ENCODE measurements at regions not wholly inside any gene's neighbourhood (a gene's known extent, or its start where the extent isn't known, plus 50 kb on each side); places are given as distances from the start of the nearest gene placed in this dataset.
A peak's percentile ranks its signal among the peaks of the same experiment; 100 is the strongest.

DNA sequence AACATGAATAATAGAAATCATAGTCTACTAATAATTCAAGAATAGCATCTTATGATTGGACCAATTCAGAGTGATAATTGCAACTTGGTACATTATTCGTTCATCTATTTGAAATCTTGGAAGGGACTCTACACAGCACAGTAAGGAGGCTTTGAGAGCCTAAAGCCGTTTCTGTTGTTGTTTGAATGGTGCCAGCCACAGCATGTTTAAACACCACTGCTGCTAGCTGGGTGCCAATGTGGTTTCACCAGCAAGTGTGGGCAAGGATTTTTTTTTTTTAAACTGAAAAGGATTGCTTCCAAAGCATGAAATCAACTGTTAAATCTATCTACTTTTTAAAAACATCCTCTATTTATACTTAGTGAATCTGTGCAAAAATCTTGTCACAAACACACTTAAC, 253.9 kb upstream of the MAP3K1 start:
- DNase-seq (ENCODE audit: low read depth in 4 of 4, low spot score in 2 of 4) = no peak

DNA sequence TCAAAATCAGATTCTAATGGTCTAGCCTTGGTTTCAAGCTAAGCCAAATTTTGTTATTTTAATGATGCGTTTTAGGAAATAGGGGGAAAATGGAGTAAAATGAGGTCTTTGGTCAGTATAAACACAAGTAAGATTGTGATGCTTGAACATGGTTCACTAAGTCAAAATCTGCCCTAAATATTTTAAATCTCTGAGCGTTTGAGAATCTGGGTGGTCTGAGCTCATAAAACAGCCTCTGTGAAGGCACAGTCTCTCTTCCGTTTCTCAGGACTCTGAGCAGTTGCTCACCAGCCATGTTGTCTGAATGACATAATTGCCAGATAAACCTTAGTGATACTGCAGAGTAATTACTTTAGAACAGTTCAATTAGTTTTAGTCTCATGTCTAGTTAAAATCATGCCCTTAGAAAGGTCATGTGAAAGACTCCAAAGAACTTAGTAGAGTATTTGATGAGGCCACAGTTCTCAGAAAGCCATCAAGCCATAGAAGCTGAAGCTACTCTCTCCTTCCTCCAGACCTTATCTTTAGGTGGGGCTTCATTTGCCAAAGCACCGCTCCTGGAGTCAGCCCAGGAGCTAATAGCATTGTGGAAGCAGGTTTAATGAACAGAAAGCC, 257.1 kb upstream of the MAP3K1 start:
- DNase-seq (ENCODE audit: low read depth in 4 of 4, low spot score in 2 of 4) = no peak

DNA sequence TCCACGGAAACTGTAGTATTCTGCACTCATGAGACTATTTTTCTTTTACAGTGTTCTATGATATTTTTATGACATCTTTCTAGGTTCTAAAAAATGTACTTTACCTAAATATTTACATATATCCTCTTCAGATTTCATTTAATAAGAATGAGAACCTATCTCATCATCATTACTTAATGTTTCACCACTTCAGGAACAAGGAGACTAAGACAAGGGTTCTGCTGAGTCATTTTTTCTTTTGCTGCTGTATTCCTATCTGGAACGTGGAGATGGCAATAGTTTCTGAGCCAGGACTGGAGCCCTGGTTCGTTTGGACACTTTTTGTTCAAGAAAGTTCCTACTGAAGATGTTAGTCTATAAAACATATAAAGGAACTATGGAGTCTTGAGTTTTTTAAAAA, 258.2 kb upstream of the MAP3K1 start:
- DNase-seq (ENCODE audit: low read depth in 4 of 4, low spot score in 2 of 4) = no peak

DNA sequence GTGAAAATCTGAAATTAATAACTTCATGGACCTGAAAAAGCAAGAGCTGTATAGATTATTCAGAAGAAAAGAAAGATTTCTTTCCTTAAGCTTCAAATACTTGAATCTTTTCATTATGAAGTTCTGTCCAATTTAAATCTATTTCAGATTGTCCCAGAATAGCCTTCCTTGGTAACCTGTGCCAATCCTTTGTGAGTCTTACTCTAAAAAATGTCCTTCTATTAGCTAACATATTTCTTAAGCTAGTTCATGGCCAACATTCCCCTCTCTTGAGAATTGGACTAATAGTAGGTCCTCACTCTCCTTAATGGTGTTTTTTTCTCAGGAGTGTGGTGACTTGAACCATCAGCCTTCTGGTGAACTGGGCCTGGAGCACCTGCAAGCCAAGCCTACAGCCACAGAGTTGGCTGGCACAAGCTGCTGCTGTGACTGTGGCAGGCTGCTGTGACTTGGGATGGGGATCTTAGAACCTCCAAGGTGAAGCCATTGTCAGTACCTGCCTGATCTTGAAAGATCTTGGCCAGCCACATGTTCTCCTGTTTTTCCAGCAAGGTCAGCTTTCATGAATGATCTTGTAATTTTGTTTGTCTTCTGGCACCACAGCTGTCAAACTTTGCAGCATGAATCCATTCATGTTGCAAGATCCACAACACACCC, 262.6 kb upstream of the MAP3K1 start:
- DNase-seq (ENCODE audit: low read depth in 4 of 4, low spot score in 2 of 4) = no peak

DNA sequence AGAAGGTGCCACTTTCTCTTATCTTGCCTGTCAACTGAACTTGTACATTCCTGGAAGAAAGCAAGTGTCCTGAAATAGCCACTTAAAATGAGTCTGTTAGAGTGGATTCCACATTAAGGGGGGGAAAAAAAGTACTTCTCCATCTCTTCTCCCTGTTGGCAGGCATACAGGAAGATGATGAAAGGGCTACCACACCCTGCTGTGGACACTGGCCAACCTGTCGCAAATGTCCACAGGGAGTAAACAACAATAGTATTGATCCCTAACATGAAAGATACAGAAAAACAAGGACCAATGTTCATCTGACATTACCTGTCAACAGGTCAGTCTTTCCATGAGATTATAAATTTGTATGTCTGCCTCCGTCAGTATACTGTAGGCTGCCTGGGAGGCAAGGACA, 265.1 kb upstream of the MAP3K1 start:
- DNase-seq (ENCODE audit: low read depth in 4 of 4, low spot score in 2 of 4) = no peak

DNA sequence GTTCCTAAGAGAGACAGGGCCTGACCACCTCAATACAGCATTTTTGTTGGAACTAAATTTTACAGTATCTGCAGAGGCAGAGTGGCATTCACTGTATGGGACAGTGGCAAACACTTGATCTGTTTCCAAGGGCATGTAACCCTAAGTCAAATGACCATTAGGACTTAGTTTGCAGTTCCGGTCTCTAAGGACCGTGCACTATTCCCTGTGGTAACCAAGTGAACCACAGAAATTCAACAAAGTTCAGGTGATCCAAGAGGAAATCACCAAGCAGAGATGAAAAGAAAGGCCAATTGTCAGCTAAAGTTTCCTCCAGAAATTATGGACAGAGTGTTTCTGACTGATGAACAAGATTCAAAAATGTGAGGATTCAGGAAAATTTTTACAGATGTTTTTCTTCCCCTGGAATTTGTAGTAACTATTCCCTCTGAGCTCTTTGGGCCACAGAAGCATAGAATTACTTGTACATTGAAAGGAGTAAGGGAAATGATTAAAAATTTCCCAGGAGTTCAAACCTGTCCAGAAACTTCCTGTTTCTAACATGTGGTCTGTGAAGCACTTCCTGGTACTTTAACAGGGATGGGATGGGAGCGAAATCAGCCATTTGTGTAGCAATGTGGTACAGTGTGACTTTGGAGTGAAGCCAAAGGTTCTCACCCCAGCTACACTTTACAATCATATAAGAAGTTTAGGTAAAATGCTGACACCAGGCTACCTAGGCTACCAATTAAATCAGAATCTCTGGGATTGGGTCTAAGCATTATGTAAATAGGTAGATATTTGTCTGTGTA, 266.1 kb upstream of the MAP3K1 start:
- no peak for DNase-seq (ENCODE audit: low read depth in 4 of 4, low spot score in 2 of 4)

DNA sequence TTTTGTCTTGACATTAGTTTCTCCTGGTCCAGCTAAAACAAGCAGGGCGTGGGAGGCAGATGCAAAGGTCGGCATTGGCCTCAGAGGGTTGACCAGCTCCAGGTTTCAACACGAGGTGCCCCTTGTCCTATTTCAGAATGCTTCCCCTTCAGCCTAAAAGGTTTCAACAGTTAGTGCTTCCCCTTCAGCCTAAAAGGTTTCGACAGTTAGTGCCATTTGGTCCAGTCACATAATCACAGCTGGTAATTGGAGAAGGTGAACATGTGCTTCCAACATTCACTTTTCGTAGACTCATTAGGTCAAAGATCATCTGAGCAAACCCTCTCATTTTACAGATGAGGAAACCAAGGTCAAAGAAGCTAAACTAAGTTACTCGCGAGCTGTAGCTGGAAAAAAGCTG, 270.3 kb upstream of the MAP3K1 start:
- no peak for DNase-seq (ENCODE audit: low read depth in 4 of 4, low spot score in 2 of 4)

DNA sequence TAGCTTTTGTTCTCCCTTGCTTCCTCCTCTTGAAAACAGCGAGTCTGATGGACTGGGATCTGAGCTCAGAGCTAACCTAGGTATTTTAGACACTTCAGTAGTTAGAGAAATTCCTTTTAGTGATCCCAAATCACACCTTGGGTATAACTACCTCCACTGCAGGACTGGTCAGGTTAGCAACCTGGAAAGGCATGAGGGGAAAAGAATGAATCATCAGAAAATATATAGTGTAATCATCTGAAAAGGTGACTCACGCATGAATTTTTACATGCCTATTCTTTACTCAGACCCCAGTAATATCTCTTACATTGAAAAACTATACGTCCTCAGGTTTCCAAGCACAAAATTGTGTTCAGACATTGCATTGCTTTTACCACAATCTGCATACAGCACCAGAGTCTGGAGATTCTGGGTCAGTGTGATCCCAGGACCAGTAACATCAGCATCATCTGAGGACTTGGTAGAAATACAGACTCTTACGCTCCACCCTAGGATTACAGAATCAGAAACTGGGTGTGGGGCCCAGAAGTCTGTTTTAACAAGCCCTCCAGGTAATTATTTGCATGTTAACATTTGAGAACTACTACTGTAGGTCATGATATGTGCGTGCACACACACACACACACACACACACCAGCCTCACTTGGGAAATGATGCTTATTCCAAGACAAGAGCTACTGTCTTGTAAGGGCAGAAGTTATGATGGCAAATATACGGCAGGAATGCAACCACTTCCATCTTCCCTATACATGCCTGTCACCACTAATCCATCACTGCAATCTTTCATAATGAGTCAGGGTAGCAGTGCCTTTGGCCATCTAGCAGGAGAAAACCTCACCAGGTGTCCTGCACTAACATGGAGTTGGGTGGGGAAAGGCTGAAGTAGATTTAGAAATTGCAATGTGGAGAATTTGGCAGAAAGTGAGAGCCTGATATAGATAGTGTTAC, 271.6 kb upstream of the MAP3K1 start:
- no peak for DNase-seq (ENCODE audit: low read depth in 4 of 4, low spot score in 2 of 4)

DNA sequence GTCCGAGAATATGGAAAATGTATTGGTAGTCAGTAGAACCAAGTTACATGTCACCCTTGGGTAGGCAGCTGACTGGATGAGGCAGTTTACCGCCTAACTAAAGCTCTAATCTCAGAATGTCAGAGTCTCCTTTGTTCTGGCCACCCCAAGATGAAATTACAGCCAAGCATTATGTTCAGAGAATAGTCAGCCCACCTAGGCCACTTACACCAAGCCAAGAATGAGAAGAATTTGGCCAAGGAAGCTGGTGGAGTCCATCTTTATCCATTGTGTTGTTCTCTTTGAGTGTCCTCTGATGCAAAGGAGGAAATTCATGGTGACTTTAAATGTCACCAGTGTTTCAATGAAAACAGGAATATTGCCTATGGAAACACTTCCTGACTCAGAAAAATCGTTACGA, 275.1 kb upstream of the MAP3K1 start:
- DNase-seq (ENCODE audit: low read depth in 4 of 4, low spot score in 2 of 4) = no peak

DNA sequence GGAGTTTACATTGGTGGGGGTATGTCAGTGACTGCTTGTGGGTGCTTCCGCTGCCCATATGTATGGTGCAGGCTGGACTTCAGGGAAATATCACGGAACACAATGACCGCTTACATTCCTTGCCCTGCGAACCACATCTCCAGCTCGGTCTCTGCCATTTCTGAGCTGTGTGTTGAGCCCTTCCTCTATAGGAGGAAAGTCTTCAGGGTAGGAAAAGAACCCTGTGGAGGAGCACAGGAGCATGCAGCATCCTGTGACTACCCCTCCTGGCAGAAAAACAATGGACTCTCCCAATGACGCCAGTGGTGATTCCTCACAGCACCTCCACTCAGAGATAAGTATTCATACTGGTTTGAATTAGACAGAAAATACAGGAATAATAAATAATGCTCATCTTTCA, 276.8 kb upstream of the MAP3K1 start:
- DNase-seq (ENCODE audit: low read depth in 4 of 4, low spot score in 2 of 4) = no peak

DNA sequence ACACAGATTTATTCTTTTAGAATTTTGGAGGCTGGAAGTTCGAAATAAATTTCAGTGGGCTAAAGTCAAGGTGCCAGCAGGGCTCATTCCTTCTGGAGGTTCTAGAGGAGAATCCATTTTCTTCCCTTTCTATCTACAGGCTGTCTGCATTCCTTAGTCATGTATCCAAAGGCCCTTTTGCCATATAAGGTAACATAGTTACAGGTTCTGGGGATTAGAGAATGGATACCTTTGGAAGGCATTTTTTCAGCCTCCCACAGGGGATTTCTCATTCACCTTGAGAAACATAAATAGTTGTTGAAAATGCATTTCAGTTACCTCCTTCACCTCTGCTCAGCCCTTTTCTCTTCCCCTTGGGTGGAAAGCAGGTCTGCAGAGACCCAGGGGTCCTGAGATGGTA, 280.0 kb upstream of the MAP3K1 start:
- no peak for DNase-seq (ENCODE audit: low read depth in 4 of 4, low spot score in 2 of 4)

DNA sequence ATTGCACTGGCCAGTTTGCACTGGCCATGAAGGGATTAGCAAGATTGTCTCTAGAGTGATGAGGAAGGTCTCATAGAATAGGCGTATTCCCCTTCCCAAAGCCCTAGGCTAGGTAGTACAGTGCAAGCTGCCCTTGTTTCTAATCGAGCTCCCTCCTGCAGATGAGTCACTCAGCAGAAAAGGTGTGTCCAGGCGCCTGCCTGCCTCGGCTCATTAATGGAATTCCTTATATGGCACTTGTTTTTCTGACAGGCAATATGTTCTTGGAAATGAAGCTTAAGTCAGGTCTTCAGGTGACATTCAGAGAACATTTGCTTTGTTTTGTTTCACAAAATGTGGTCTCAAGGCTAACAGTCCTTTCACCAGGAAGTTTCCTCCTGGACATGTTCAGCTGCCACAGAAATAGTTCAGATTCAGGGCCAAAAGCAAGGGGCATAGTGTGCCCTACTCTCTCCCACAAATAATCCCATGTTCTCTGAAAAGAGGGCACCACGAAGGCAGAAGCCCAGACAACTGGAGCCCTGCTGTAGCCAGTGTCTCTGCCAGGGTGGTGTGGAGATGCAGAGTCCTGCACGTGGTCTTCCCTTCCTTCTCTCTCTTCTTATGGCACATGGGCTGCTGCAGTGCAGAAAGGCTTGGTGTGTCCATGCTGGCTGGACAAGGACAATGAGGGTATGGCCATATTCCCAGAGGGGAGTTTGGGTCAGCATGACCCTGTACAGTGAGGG, 281.1 kb upstream of the MAP3K1 start:
- no peak for DNase-seq (ENCODE audit: low read depth in 4 of 4, low spot score in 2 of 4)

DNA sequence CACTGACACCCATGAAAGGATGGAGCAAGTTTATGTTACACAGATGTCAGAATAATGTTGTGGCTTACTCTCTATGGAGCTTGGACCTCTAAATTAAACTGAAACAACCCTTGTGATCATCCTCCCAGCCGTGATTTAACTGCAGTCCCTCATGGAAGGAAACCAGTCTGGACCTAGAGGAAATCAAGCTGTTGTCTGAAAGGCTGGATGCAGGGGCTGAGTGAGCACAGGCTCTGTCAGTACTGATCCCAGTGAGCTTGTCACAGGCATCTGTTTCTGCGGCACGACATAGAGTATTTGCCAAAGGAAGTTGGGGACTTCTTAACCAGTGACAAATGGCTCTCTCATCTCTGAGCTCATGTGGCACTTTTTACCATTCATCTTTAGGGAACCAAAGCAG, 282.9 kb upstream of the MAP3K1 start:
- peak; percentile 68 to 80 (median 78) for DNase-seq (ENCODE audit: low read depth in 4 of 4, low spot score in 2 of 4)

DNA sequence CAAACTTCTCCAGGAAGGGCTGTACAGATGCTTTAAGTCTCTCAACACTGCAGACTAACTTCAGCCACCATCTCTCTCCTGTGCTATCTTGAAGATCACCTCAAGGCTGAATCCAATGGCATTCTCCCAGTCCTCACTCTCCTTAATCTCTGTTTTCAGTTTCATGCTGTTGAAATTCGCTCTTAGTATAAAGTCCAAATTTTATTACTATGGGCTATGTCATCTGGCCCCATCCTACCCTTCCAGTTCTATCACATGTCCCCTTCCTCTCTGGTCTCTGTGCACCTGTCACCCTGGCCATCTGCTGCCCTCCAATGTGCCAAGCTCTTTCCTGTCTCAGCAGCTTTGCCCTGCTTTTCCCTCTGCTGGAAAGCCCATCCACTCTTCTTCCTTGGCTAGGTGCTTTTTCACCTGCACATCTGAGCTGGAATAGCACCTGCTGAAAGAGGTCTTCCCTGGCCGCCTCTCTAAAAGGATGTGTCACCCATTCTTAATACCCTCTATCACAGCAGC, 284.7 kb upstream of the MAP3K1 start:
- no peak for DNase-seq (ENCODE audit: low read depth in 4 of 4, low spot score in 2 of 4)

DNA sequence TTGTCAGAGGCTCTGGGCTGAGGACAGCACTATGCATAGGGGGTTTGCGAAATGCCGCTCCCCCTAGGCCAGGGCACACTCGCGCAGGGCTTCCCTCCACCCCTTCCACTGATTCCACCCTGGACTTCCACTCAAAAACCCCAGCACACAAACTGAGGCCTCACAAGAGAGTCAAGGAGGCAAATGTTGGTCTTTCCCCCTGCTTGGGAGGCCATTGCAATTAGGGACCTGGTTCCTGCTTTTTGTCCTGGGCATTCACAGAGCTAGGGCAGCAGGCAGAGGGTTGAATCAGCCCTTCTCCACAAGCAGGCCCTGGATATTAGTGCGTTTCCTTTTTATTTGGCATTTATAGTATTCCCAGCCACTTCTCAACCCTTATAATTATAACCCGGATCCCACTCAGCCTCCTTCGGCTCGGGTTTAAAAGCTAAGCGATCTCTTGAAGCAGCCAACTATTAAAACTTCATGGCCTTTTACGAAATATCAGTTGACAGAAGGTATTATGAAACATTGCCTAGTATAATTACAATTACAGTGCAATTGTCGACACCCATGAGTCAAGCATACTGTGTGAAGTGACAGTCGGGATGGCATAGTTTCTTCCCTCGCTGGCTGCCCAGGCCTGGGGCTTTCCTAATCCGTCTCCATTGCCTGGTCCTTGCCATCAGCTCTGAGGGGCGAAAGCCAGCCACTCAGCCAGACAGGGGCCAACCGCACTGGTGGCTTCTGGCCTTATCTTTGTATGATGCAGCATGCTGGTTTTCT, 285.5 kb upstream of the MAP3K1 start:
- no peak for DNase-seq (ENCODE audit: low read depth in 4 of 4, low spot score in 2 of 4)

DNA sequence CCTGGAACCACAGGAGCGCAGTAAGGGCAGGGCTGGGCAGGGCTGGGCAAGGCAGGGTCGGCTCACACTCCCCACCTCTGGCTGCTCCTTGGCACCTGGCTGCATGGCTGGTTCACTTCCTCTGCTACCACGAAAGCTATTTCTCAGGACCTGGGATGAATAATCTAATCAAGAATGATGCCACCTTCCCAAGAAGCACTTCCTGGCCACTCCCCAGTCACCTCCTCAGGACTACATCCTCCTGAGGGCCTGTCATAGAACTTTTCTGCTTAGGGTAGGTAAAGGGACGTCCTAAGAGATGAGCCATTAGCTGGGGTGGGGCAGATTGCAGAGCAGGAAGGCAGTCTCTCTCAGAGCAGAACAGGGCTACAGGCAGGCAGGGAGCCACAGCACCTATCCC, 288.2 kb upstream of the MAP3K1 start:
- no peak for DNase-seq (ENCODE audit: low read depth in 4 of 4, low spot score in 2 of 4)

DNA sequence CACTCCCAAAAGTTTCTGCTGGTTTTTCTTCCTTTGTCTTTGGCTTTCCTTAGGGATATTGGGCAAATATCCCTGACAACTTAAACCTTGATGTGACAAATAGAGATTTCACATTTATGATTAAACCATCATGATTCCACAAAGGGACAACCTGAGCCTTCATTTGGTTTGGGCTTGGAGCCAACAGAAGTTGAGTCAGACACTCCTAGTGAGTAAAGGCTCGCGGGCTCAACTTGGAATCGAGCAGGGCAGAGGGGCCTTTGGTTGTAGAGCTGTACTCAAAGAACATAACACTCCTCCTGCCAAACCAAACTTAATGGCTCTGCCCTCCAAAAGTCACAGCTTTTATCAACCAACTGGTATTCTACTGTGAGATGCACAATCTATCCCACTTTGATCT, 290.2 kb upstream of the MAP3K1 start:
- DNase-seq (ENCODE audit: low read depth in 4 of 4, low spot score in 2 of 4) = no peak

DNA sequence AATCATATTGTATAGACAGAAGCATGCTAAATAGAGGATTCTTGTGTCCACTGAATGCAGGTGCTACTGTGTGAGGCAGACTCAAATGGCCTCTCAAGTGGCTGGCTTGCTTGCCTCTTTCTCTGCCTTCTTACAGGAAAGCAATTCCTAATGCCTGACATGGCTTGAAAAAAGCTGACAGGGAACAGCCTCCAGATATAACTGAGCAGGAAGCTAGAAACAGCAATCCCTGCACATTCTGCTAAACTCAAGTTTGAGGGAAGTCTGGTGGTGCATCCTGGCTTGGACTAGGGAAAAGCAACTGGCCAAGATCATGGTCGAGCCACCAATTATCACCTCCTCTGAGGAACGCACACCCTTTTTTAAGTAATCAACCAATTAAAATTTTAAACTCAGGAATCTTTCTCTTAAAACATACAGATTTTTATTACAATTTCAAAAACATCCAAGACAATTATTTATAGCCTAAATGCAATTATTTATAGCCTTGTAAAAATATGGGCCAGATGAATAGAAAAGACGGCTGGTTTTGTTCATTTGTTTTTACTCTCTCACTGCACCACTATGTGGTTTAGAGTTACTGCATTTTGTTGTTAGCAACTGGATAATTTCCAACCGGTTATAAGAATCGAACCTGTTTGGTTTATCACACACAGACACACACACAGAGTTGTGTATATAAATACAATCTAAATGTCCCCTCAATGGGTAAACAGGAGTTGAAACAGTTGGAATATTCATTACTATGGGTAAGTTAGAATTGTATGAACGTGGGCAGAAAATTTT, 290.9 kb upstream of the ANKRD55 start:
- DNase-seq (ENCODE audit: low read depth in 4 of 4, low spot score in 2 of 4) = peak in 2 of 4 donors; percentile 44 to 51

DNA sequence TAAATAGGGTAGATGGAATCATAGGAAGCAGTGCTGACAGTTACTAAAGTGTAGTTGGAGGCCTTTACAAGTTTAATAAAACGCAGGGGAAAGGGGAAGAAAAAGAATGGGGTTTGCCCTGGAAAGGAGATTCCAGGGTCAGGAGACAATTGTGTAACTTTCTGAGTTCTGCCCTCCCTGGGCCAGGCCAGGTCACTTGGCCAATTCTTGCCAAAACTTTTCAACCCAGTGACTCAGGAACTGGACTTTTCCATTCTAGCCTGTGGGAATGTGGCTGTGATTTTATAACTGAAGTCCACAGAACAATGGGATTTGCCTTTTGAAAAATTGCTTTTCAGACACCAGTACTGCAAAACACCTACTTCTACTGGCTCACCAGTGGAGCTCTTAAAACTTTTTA, 289.8 kb upstream of the ANKRD55 start:
- no peak for DNase-seq (ENCODE audit: low read depth in 4 of 4, low spot score in 2 of 4)

Measured in left renal cortex interstitium (tissue), 4 donors.